ENCODE measurements at regions not wholly inside any gene's neighbourhood (a gene's known extent, or its start where the extent isn't known, plus 50 kb on each side); places are given as distances from the start of the nearest gene placed in this dataset.
"Not testable (repeated sequence)": the region's sequence is repeated elsewhere in the genome, so short reads cannot be mapped to it uniquely, and the experiment has no call there.

- TF ChIP-seq POLR2A, CTCF (IDR thresholded peaks at IDR 0.05): not testable (repeated sequence)
Observed at GRCh38 chr9:89856950-89857349, 252.1 kb downstream of the GADD45G start.
